Lower leg skin (tissue), 4 donors: ENCODE measurements at regions not wholly inside any gene's neighbourhood (a gene's known extent, or its start where the extent isn't known, plus 50 kb on each side); places are given as distances from the start of the nearest gene placed in this dataset.

ENCODE experiments used
- DNase-seq, 2 donors: peaks; one replicate each; pipeline ENCODE4 v3.0.0-alpha.2; 2019; ENCODE audit warnings: low spot score in 2 of 2
- H3K4me3 ChIP-seq: fragments of 200-600 bp; sonication (generic); 2 replicates; pipeline ENCODE4 v1.5.1; 2017; ENCODE audit warnings: mild to moderate bottlenecking, low read depth; ENCODE audit not compliant: poor library complexity, severe bottlenecking
- CTCF ChIP-seq, 3 donors: fragments of 450-650 bp; IDR thresholded peaks; one replicate each; pipeline ENCODE4 v1.5.1; 2016; ENCODE audit warnings: antibody characterized with exemption in 3 of 3, mild to moderate bottlenecking in 3 of 3, moderate library complexity in 2 of 3
- POLR2A ChIP-seq, 2 donors: fragments of 450-650 bp; IDR thresholded peaks; one replicate each; pipeline ENCODE4 v1.6.1; 2016 to 2017; ENCODE audit warnings: antibody characterized with exemption in 2 of 2, mild to moderate bottlenecking in 1 of 2, moderate library complexity in 1 of 2
- WGBS, 2 donors: methylation state at CpG; one replicate each; pipeline ENCODE4 v1.1.5; 2018; 5-methylcytosine and 5-hydroxymethylcytosine counted together
- intact Hi-C: fragments of 100-400 bp; cut with DNase I; formaldehyde crosslinking; loops from one replicate; pipeline ENCODE4 v1.15.0; 2023; ENCODE audit warnings: low total_unique reads

- intact Hi-C loops: no loop called here
- no peak overlapping the region for H3K4me3 ChIP-seq
- TF ChIP-seq POLR2A (IDR thresholded peaks at IDR 0.05) (no peak), CTCF (IDR thresholded peaks at IDR 0.05) (no peak)
- no peak for DNase-seq
- 89 to 90% methylated on average over 18 of the region's 18 CpGs for WGBS, 2 donors
Observed at GRCh38 chr10:1847361-1847760, 110.0 kb upstream of the ADARB2 start.

GRCh38 chr10:1846032-1846431, 108.7 kb upstream of the ADARB2 start:
- intact Hi-C loops: no loop called here
- 87% methylated on average over 8 of the region's 8 CpGs for WGBS, 2 donors
- no peak for TF ChIP-seq CTCF (IDR thresholded peaks at IDR 0.05)
- TF ChIP-seq POLR2A (IDR thresholded peaks at IDR 0.05): no peak

GRCh38 chr10:1841759-1842158, 104.4 kb upstream of the ADARB2 start:
- no peak for DNase-seq
- TF ChIP-seq POLR2A (IDR thresholded peaks at IDR 0.05) (no peak), CTCF (IDR thresholded peaks at IDR 0.05) (no peak)
- 74 to 79% methylated on average over 3 of the region's 3 CpGs for WGBS, 2 donors
- intact Hi-C loops: no loop called here
- no peak overlapping the region for H3K4me3 ChIP-seq

More at GRCh38 chr10:1846032-1846431, 108.7 kb upstream of the ADARB2 start:
- no peak overlapping the region for H3K4me3 ChIP-seq
- DNase-seq: no peak

- TF ChIP-seq CTCF (IDR thresholded peaks at IDR 0.05): no peak
- TF ChIP-seq POLR2A (IDR thresholded peaks at IDR 0.05): no peak
- WGBS, 2 donors: 68 to 78% methylated on average over 5 of the region's 5 CpGs
- DNase-seq: no peak
- intact Hi-C loops: no loop called here
- H3K4me3 ChIP-seq: no peak overlapping the region
Observed at GRCh38 chr10:1829712-1830111, 92.4 kb upstream of the ADARB2 start.

GRCh38 chr10:1824928-1825327, 87.6 kb upstream of the ADARB2 start:
- H3K4me3 ChIP-seq: no peak overlapping the region
- TF ChIP-seq CTCF (IDR thresholded peaks at IDR 0.05) (no peak), POLR2A (IDR thresholded peaks at IDR 0.05) (no peak)
- DNase-seq: no peak
- intact Hi-C loops: no loop called here
- 66% methylated on average over 3 of the region's 3 CpGs for WGBS, 2 donors

GRCh38 chr10:1814556-1814955, 77.2 kb upstream of the ADARB2 start:
- intact Hi-C loops: no loop called here
- DNase-seq: no peak

More at GRCh38 chr10:1814556-1814955, 77.2 kb upstream of the ADARB2 start:
- no peak for TF ChIP-seq POLR2A (IDR thresholded peaks at IDR 0.05)
- TF ChIP-seq CTCF (IDR thresholded peaks at IDR 0.05): no peak
- 80 to 92% methylated on average over 1 of the region's 1 CpG for WGBS, 2 donors
- no peak overlapping the region for H3K4me3 ChIP-seq
